Fibroblast of peridontal ligament (primary cell): ENCODE measurements at regions not wholly inside any gene's neighbourhood (a gene's known extent, or its start where the extent isn't known, plus 50 kb on each side); places are given as distances from the start of the nearest gene placed in this dataset.
A peak's percentile ranks its signal among the peaks of the same experiment; 100 is the strongest.

Source experiments
- DNase-seq: peaks from one replicate; pipeline ENCODE4 v3.0.0-alpha.2; 2010; ENCODE audit errors: extremely low read depth

GRCh38 chr12:124096109-124096508 lies 123.1 kb downstream of the ZNF664 start:
- DNase-seq = no peak

- DNase-seq = no peak
Measured at GRCh38 chr12:124096869-124097434, 123.9 kb downstream of the ZNF664 start.

- no peak for DNase-seq
Measured at GRCh38 chr12:124097701-124098100, 124.7 kb downstream of the ZNF664 start.

DNA sequence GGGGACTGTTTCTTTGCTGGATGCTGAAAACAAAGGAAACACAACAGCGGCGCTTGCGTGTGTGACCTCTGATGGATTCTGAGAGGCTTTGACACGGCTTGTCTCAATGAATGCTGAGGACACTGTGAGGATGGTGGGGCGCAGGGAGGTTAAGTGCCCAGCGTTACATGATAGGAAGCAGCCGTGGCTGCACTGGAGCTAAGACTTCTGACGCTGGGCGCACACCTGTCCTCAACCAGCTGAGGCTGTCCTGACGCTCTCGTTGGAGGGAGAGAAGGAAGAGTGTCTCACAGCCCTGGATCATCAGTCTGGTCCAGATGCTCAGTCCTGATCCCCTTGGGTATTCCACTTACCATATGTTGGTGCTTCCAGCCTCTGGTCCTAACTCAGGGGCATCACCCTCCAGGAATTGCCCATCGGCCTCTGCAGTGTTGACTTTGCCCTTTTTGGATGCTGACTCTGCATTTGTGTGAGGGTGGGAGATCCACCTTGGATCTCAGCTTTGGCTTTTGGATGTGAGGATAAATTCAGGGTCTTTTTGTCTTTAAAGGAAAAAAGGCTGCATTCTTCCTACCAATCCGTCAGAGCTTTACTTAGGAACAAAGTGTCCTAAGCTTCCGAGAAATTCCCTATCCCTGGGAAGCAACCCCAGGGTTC lies 125.2 kb downstream of the ZNF664 start:
- no peak for DNase-seq

DNA sequence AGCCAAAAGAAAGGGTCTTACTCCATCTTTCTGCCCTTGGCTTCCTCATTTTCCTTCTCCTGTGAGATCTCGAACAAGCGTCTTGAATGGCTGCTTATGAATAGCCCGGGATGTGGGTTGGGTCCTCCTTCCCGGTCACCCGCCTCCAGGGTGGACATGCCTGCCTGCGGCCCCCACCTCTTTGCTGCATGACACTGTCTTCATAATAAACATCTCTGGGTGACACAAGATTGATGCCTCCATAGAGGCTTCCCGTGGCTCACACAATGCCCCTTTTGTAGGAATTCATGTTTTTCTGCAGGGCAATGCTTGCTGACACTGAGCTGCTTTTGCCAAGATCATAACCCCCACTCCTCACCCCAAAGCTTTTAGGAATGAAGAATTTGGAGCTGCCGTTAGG lies 125.9 kb downstream of the ZNF664 start:
- no peak for DNase-seq

GRCh38 chr12:124099661-124100060 lies 126.6 kb downstream of the ZNF664 start:
- no peak for DNase-seq

DNA sequence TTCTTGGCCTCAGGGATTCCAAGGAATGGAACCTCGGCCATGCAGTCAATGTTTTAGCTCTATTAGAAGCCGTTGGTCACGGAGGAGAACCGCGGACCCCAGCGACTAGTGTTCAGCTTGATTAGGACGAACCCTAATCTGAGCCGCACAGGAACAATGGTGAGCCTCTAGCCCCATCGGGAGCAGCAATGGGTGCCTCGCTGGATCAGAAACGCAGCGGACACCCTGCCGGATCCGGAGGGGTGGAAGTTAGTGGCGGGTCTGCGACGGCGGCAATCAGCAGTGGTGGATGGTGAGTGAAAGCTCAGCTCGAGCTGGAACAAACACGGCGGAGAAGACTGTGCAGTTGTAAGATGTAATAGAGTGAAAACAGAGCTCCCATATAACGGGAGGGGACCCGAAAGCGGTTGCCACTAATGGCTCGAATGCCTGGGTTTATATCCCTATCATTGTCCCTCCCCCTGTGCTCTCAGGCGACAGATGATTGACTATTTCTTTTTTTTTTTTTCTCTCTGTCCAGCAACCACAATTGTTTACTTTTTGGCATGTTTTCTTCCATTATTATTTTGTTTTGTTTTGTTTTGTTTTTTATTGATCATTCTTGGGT lies 127.7 kb downstream of the ZNF664 start:
- DNase-seq = no peak

GRCh38 chr12:124105546-124105945 lies 132.5 kb downstream of the ZNF664 start:
- DNase-seq = no peak

- no peak for DNase-seq
Measured at GRCh38 chr12:124107351-124107750, 134.3 kb downstream of the ZNF664 start.

DNA sequence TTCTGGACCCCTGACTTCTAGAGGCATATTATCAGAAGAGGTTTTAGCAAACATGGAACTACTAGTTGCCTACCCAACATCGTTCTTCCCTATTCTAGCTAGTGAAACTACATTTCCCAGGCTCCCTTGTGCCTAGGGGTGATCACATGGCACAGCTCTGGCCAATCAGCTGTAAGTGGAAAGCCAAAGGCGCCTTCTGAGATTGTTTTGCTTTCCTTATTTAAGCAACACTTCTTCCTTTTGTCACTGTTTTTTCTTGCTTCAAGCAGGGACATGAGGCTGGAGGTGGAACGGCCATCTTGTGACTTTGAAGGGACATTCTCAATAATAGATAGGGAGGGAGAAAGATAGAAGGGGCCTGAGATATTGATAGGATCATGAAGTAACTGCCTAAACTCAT lies 136.7 kb downstream of the ZNF664 start:
- peak; percentile 2 for DNase-seq

- no peak for DNase-seq
Measured at GRCh38 chr12:124110372-124110883, 137.4 kb downstream of the ZNF664 start.

DNA sequence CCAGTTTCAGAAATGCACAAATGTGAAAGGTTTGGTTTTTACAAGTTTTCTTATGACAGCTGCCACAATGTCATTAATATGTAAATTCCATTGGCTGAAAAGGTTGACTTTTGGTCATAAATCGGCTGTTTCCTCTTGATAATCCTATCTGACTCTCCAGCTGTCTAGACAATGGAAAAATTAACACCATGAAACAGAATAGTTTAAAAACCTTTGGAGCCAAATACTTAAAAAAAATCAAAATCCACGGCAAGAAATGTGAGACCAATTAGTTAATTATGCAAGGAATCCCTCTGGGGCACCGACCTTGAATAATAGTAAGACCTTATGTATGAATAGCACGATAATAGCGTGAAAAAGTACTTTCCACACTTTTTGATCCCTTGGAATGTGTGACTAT lies 138.0 kb downstream of the ZNF664 start:
- no peak for DNase-seq

- no peak for DNase-seq
Measured at GRCh38 chr12:124114316-124114715, 141.3 kb downstream of the ZNF664 start.

GRCh38 chr12:124115496-124115895 lies 142.5 kb downstream of the ZNF664 start:
- no peak for DNase-seq

DNA sequence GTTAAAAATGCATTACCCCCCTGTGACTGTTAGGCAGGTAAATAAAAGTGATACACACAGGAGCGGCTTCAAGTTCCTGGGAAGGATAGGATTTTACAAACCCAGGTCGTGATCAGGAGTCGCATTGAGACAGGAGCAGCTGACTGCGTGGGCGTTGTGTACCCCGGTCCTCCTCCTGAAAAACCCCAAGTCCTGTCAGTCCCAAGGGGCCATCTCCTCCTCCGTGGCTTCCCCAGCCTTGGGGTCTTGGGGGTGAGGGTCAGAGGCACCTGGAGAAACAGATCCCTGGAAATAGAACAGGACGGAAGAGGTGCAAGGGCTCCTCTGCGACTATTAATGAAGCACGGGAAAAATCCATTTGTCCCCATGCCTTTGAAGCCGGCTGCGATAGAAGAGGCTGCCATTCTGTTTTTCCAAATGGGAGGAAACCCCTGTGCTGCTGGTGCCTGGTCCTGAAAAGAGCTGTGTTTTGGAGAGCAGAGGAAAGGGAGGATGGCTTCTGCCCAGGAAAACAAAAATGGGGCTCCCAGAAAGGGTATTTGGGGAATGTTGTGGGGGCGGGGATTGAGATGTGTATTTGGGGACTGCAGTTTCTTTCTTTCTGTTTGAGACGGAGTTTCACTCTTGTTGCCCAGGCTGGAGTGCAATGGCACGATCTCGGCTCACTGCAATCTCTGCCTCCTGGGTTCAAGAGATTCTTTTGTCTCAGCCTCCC lies 143.1 kb downstream of the ZNF664 start:
- DNase-seq = no peak

DNA sequence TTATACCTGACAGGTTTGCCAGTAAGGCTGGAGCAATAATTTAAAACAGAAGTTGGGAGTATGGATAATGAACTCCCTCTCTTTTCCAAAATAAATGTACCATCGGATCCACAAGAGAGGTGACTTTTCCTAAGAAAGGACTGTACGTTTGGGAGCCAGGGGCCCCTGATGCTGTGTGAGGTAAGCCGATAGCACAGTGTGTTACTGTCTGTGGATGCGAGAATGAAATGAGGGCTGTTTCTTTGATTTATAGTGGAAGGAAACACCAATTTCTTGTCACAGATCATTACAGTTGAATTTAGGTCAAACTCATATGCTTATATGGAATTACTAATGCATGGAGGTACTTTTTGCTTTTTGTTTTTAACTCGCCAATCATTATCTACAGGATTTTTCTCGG lies 147.7 kb downstream of the ZNF664 start:
- DNase-seq = no peak

GRCh38 chr12:124122722-124123121 lies 149.7 kb downstream of the ZNF664 start:
- DNase-seq = no peak

- DNase-seq = peak; percentile 2
Measured at GRCh38 chr12:124123296-124124000, 150.4 kb downstream of the ZNF664 start.

DNA sequence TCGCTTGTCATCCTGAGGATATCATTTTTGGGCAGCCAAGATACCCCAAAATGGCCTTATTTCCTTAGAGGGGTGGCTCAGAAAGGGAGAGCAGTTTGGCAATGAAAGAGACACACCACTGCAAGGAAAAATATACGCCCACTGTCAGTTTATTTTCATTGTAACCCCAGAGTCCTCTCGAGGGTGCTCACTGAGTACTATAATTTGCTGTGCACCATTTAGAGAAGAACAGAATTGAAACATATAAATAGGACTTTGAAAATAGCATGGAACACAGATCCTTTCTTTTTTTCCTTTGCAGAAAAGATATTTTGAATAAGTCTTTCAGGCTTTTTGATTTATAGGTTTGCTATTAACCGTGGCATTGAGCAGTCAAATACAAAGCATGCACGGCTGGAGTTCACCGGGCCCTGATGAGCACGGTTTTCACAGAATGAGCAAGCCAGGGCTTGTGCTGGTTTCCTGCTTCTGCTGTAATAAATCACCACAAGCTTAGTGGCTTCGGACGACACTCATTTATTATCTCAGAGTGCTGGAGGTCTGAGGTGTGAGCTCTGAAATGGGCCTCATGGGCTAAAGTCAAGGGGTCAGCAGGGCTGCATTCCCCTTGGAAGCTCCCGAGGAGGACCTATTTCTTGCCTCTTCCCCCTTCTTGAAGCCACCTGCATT lies 152.3 kb downstream of the ZNF664 start:
- DNase-seq = no peak

GRCh38 chr12:124126950-124127655 lies 154.1 kb downstream of the ZNF664 start:
- DNase-seq = no peak

- DNase-seq = no peak
Measured at GRCh38 chr12:124129132-124129531, 156.1 kb downstream of the ZNF664 start.
